ENCODE measurements at regions not wholly inside any gene's neighbourhood (a gene's known extent, or its start where the extent isn't known, plus 50 kb on each side); places are given as distances from the start of the nearest gene placed in this dataset.

DNA sequence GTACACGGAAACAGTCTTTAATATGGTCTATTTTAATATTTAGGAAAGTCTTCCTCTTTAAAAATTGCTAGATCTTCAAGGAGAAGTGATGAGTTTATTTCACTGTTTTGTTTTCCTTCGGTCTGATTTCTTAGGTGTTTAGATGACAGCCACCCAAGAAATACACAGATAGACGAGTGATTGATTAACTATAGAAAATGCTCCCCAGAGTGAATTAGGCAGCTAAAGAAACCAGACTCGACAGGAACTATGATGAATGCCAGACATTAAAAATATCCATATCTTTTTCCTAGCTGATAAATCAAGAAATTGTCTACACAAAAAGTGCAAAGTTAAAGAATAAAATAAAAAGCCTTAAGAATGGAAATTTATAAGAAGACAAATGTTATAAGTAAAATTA, 888.7 kb upstream of the CNTNAP5 start:
- Histone ChIP-seq H3K4me3 (ENCODE audit: low read length in 2 of 2) (no peak overlapping the region), H2BK15ac (ENCODE audit: low read length) (no peak overlapping the region), H3K14ac (ENCODE audit: low read length) (no peak overlapping the region), H3K9ac (ENCODE audit: low read depth, low read length, poor library complexity) (no peak overlapping the region), H3K4ac (ENCODE audit: low read length) (no peak overlapping the region), H3K4me1 (ENCODE audit: control insufficient read depth in 2 of 2, insufficient read depth in 1 of 2, low read depth in 1 of 2, low read length in 2 of 2) (no peaks in the 10 kb centered on the region), H3K4me2 (ENCODE audit: insufficient read depth, low read length, poor library complexity, severe bottlenecking) (no peak overlapping the region), H2BK120ac (ENCODE audit: low read depth, low read length) (no peak overlapping the region), H2BK5ac (ENCODE audit: low read length) (no peak overlapping the region), H4K91ac (ENCODE audit: low read depth, low read length, poor library complexity) (no peak overlapping the region), H3K79me1 (ENCODE audit: low read depth, low read length) (no peaks in the 10 kb centered on the region), H2AFZ (ENCODE audit: low read length) (no peak overlapping the region), H3K36me3 (replicated peaks in 1 of 2; ENCODE audit: control insufficient read depth in 2 of 2, insufficient read depth in 2 of 2, low read length in 2 of 2) (no peaks in the 10 kb centered on the region), H3K9me3 (replicated peaks in 1 of 2; ENCODE audit: control insufficient read depth in 2 of 2, insufficient read depth in 1 of 2, low read depth in 1 of 2, low read length in 2 of 2) (no peaks in the 10 kb centered on the region), H3K23ac (ENCODE audit: low read depth, low read length, poor library complexity) (no peak overlapping the region), H2BK12ac (ENCODE audit: low read length) (no peak overlapping the region), H3K18ac (ENCODE audit: low read length) (no peak overlapping the region), H3K27ac (replicated peaks; ENCODE audit: low read length) (no peak overlapping the region), H4K8ac (ENCODE audit: low read depth, low read length) (no peak overlapping the region), H3K27me3 (ENCODE audit: control insufficient read depth in 3 of 3, insufficient read depth in 3 of 3, low read depth in 1 of 3, low read length in 3 of 3) (no peaks in the 10 kb centered on the region), H2AK5ac (ENCODE audit: low read depth, low read length) (no peak overlapping the region)
- DNase-seq (ENCODE audit: low spot score), result no peak
- no CpG with 5 or more reads among the region's 4 CpGs for WGBS, 2 donors (ENCODE audit: extremely low coverage in 2 of 2, insufficient read length in 2 of 2, insufficient replicate concordance in 1 of 2)

DNA sequence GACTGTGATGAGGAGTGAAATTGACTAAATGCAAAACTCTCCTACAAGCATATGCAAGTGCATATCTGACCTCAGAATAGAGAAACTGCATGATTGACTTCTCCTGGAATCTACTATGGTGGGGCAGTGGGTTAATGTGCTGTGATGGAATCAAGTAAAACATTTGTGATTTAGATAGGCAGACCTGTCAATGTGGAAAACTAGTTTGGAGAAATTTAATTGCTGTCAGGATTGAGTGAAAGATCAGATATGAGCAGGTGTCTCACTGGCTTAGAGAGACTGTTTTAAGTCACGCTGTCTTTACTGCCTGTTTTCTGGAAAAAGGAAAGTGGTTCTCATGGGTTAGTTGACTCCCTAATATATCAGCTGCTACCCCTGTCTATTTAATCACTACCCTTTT, 881.0 kb upstream of the CNTNAP5 start:
- Histone ChIP-seq H3K4me2 (ENCODE audit: insufficient read depth, low read length, poor library complexity, severe bottlenecking) (no peak overlapping the region), H2BK12ac (ENCODE audit: low read length) (no peak overlapping the region), H2BK5ac (ENCODE audit: low read length) (no peak overlapping the region), H3K4me3 (ENCODE audit: low read length in 2 of 2) (no peak overlapping the region), H3K36me3 (replicated peaks in 1 of 2; ENCODE audit: control insufficient read depth in 2 of 2, insufficient read depth in 2 of 2, low read length in 2 of 2) (no peaks in the 10 kb centered on the region), H3K79me1 (ENCODE audit: low read depth, low read length) (no peaks in the 10 kb centered on the region), H3K4ac (ENCODE audit: low read length) (no peak overlapping the region), H3K27ac (replicated peaks; ENCODE audit: low read length) (no peak overlapping the region), H2AFZ (ENCODE audit: low read length) (no peak overlapping the region), H3K4me1 (ENCODE audit: control insufficient read depth in 2 of 2, insufficient read depth in 1 of 2, low read depth in 1 of 2, low read length in 2 of 2) (no peaks in the 10 kb centered on the region), H3K9ac (ENCODE audit: low read depth, low read length, poor library complexity) (no peak overlapping the region), H4K8ac (ENCODE audit: low read depth, low read length) (no peak overlapping the region), H2BK120ac (ENCODE audit: low read depth, low read length) (no peak overlapping the region), H3K23ac (ENCODE audit: low read depth, low read length, poor library complexity) (no peak overlapping the region), H3K14ac (ENCODE audit: low read length) (no peak overlapping the region), H2BK15ac (ENCODE audit: low read length) (no peak overlapping the region), H3K18ac (ENCODE audit: low read length) (no peak overlapping the region), H2AK5ac (ENCODE audit: low read depth, low read length) (no peak overlapping the region), H3K9me3 (replicated peaks in 1 of 2; ENCODE audit: control insufficient read depth in 2 of 2, insufficient read depth in 1 of 2, low read depth in 1 of 2, low read length in 2 of 2) (no peaks in the 10 kb centered on the region), H4K91ac (ENCODE audit: low read depth, low read length, poor library complexity) (no peak overlapping the region), H3K27me3 (ENCODE audit: control insufficient read depth in 3 of 3, insufficient read depth in 3 of 3, low read depth in 1 of 3, low read length in 3 of 3) (no peaks in the 10 kb centered on the region)
- no peak for DNase-seq (ENCODE audit: low spot score)
- no CpG with 5 or more reads among the region's 1 CpG for WGBS, 2 donors (ENCODE audit: extremely low coverage in 2 of 2, insufficient read length in 2 of 2, insufficient replicate concordance in 1 of 2)

DNA sequence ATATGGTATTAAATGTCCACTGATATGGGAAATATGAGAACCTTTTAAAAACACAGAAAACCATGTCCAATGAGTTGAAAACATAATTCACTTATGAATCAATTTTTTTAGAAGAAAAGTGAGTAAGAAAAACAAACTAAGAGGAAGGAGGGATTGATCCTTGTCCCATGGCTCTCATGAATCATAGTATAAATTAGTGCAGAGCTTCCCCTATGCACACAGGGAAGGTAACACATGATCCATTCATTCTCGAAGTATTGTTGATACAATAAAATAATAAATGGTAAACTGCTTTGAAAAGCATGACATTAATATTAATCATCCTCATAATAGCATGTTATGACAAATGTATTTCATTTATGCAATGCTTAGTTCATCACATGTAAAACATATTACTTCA, 872.0 kb upstream of the CNTNAP5 start:
- H2BK15ac ChIP-seq (ENCODE audit: low read length), result no peak overlapping the region
- H2BK5ac ChIP-seq (ENCODE audit: low read length), result no peak overlapping the region
- H2BK12ac ChIP-seq (ENCODE audit: low read length), result no peak overlapping the region
- no peak overlapping the region for H2AFZ ChIP-seq (ENCODE audit: low read length)
- H3K4me3 ChIP-seq (ENCODE audit: low read length in 2 of 2), result no peak overlapping the region
- H3K4ac ChIP-seq (ENCODE audit: low read length), result no peak overlapping the region
- H3K4me2 ChIP-seq (ENCODE audit: insufficient read depth, low read length, poor library complexity, severe bottlenecking), result no peak overlapping the region
- H3K79me1 ChIP-seq (ENCODE audit: low read depth, low read length), result no peaks in the 10 kb centered on the region
- DNase-seq (ENCODE audit: low spot score), result no peak
- no peaks in the 10 kb centered on the region for H3K36me3 ChIP-seq (replicated peaks in 1 of 2; ENCODE audit: control insufficient read depth in 2 of 2, insufficient read depth in 2 of 2, low read length in 2 of 2)
- WGBS, 2 donors (ENCODE audit: extremely low coverage in 2 of 2, insufficient read length in 2 of 2, insufficient replicate concordance in 1 of 2), result no CpG with 5 or more reads among the region's 1 CpG
- no peak overlapping the region for H3K18ac ChIP-seq (ENCODE audit: low read length)
- H3K23ac ChIP-seq (ENCODE audit: low read depth, low read length, poor library complexity), result no peak overlapping the region
- no peak overlapping the region for H2AK5ac ChIP-seq (ENCODE audit: low read depth, low read length)
- H3K27me3 ChIP-seq (ENCODE audit: control insufficient read depth in 3 of 3, insufficient read depth in 3 of 3, low read depth in 1 of 3, low read length in 3 of 3), result no peaks in the 10 kb centered on the region
- no peak overlapping the region for H4K91ac ChIP-seq (ENCODE audit: low read depth, low read length, poor library complexity)
- no peak overlapping the region for H4K8ac ChIP-seq (ENCODE audit: low read depth, low read length)
- H3K14ac ChIP-seq (ENCODE audit: low read length), result no peak overlapping the region
- H2BK120ac ChIP-seq (ENCODE audit: low read depth, low read length), result no peak overlapping the region
- H3K27ac ChIP-seq (replicated peaks; ENCODE audit: low read length), result no peak overlapping the region
- H3K4me1 ChIP-seq (ENCODE audit: control insufficient read depth in 2 of 2, insufficient read depth in 1 of 2, low read depth in 1 of 2, low read length in 2 of 2), result no peaks in the 10 kb centered on the region
- no peaks in the 10 kb centered on the region for H3K9me3 ChIP-seq (replicated peaks in 1 of 2; ENCODE audit: control insufficient read depth in 2 of 2, insufficient read depth in 1 of 2, low read depth in 1 of 2, low read length in 2 of 2)
- no peak overlapping the region for H3K9ac ChIP-seq (ENCODE audit: low read depth, low read length, poor library complexity)

DNA sequence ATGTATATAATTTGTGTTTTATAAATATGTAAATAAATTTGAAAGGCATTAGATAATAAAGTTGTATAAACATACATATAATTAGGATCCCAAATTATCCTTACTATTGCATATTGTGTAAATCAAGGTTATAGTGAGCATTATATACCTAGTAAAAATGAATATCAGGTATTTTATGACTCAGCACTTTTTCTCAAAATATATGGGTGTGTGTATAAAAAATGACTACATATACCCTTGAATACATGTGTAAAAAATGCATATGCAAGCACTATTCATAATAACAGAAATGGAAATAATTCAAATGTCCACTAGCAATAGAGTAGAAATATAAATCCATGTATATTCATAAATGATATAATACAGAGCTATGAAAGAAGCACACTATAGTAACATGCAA, 870.9 kb upstream of the CNTNAP5 start:
- H3K27me3 ChIP-seq (ENCODE audit: control insufficient read depth in 3 of 3, insufficient read depth in 3 of 3, low read depth in 1 of 3, low read length in 3 of 3), result no peaks in the 10 kb centered on the region
- no peak overlapping the region for H3K4me2 ChIP-seq (ENCODE audit: insufficient read depth, low read length, poor library complexity, severe bottlenecking)
- no peak overlapping the region for H3K27ac ChIP-seq (replicated peaks; ENCODE audit: low read length)
- H2BK15ac ChIP-seq (ENCODE audit: low read length), result no peak overlapping the region
- H3K4me3 ChIP-seq (ENCODE audit: low read length in 2 of 2), result no peak overlapping the region
- H3K4ac ChIP-seq (ENCODE audit: low read length), result no peak overlapping the region
- no peak overlapping the region for H3K14ac ChIP-seq (ENCODE audit: low read length)
- H3K18ac ChIP-seq (ENCODE audit: low read length), result no peak overlapping the region
- H3K23ac ChIP-seq (ENCODE audit: low read depth, low read length, poor library complexity), result no peak overlapping the region
- no peak overlapping the region for H4K91ac ChIP-seq (ENCODE audit: low read depth, low read length, poor library complexity)
- H3K9me3 ChIP-seq (replicated peaks in 1 of 2; ENCODE audit: control insufficient read depth in 2 of 2, insufficient read depth in 1 of 2, low read depth in 1 of 2, low read length in 2 of 2), result no peaks in the 10 kb centered on the region
- no peak overlapping the region for H4K8ac ChIP-seq (ENCODE audit: low read depth, low read length)
- no peaks in the 10 kb centered on the region for H3K4me1 ChIP-seq (ENCODE audit: control insufficient read depth in 2 of 2, insufficient read depth in 1 of 2, low read depth in 1 of 2, low read length in 2 of 2)
- no peak overlapping the region for H2BK120ac ChIP-seq (ENCODE audit: low read depth, low read length)
- no peak overlapping the region for H2BK12ac ChIP-seq (ENCODE audit: low read length)
- H3K36me3 ChIP-seq (replicated peaks in 1 of 2; ENCODE audit: control insufficient read depth in 2 of 2, insufficient read depth in 2 of 2, low read length in 2 of 2), result no peaks in the 10 kb centered on the region
- no peak overlapping the region for H2BK5ac ChIP-seq (ENCODE audit: low read length)
- no peak overlapping the region for H2AFZ ChIP-seq (ENCODE audit: low read length)
- H3K79me1 ChIP-seq (ENCODE audit: low read depth, low read length), result no peaks in the 10 kb centered on the region
- no peak overlapping the region for H3K9ac ChIP-seq (ENCODE audit: low read depth, low read length, poor library complexity)
- no peak for DNase-seq (ENCODE audit: low spot score)
- H2AK5ac ChIP-seq (ENCODE audit: low read depth, low read length), result no peak overlapping the region

Data from neuronal stem cell (in vitro differentiated cells).